HCT116 (cell line): ENCODE measurements at regions not wholly inside any gene's neighbourhood (a gene's known extent, or its start where the extent isn't known, plus 50 kb on each side); places are given as distances from the start of the nearest gene placed in this dataset.

Experiments used
- ATAC-seq: fragments of 200-7000 bp; cut with Tn5 transposase; 2 replicates; pipeline ENCODE4 v1.9.1; 2020; ENCODE audit warnings: mild to moderate bottlenecking, moderate library complexity
- BruUV-seq: library from RNA; stranded (reverse); fragments of 400-500 nt; replicated peaks from 2 replicates; lab custom pipeline; 2021; lab: Mats Ljungman, UMichigan
- CTCF ChIA-PET: fragments of 300-600 bp; sonication (Branson Sonifier 250); formaldehyde crosslinking; loops from one replicate; lab custom pipeline; 2021; ENCODE audit warnings: antibody characterized with exemption; lab: Charles Lee
- POLR2A ChIA-PET: fragments of 300-600, 350-600 bp; sonication (Branson Sonifier 250); formaldehyde crosslinking; loops from one replicate; lab custom pipeline; 2021; ENCODE audit warnings: antibody characterized with exemption; lab: Charles Lee
- RAD21 ChIA-PET, 2 experiments: fragments of 300-600 bp; sonication (Branson Sonifier 250); formaldehyde crosslinking; loops; one replicate each; lab custom pipeline; 2023; ENCODE audit warnings: low total read pairs in 2 of 2; ENCODE audit not compliant: uncharacterized antibody in 2 of 2, unreplicated experiment in 2 of 2, low non-redundant PET in 1 of 2; lab: Charles Lee
- DNase-seq: peaks from one replicate; pipeline ENCODE4 v3.0.0-alpha.2; 2010; ENCODE audit warnings: low read depth, low spot score
- H2AFZ ChIP-seq: fragments of 200-600 bp; shearing (Covaris generic), sonication (generic); 2 replicates; pipeline ENCODE4 v1.6.1; 2017; ENCODE audit warnings: low read depth, mixed run types, mixed read lengths, antibody characterized with exemption, low read length; ENCODE audit not compliant: poor library complexity, severe bottlenecking
- H3K27ac ChIP-seq: 2 replicates; pipeline ENCODE4 v1.5.1; 2012; ENCODE audit warnings: low read depth, low read length
- H3K27me3 ChIP-seq: fragments of 200-600 bp; sonication (generic); 2 replicates; pipeline ENCODE4 v1.6.1; 2016; ENCODE audit warnings: mixed run types, low read length, mixed read lengths; ENCODE audit not compliant: insufficient read depth
- H3K36me3 ChIP-seq, 2 experiments: fragments of 200-500 bp in 1 of 2; fragments of 200-600 bp in 1 of 2; sonication (Bioruptor generic) in 1 of 2; sonication (generic) in 1 of 2; 2 replicates each; pipeline versions ENCODE4 v1.5.1 to v1.6.1; 2014 to 2016; ENCODE audit warnings: low read length in 2 of 2, inconsistent platforms in 1 of 2, mixed read lengths in 1 of 2, mixed run types in 1 of 2; ENCODE audit not compliant: insufficient read depth in 2 of 2, control insufficient read depth in 1 of 2
- H3K4me1 ChIP-seq, 2 experiments: fragments of 200-600 bp in 1 of 2; sonication (generic) in 1 of 2; 2 replicates each; pipeline versions ENCODE4 v1.5.1 to v1.6.1; 2012 to 2017; ENCODE audit warnings: low read length in 2 of 2, inconsistent platforms in 1 of 2, mild to moderate bottlenecking in 1 of 2, mixed read lengths in 1 of 2, mixed run types in 1 of 2, moderate library complexity in 1 of 2; ENCODE audit not compliant: insufficient read depth in 2 of 2, control insufficient read depth in 1 of 2
- H3K4me2 ChIP-seq: fragments of 200-600 bp; sonication (generic); 2 replicates; pipeline ENCODE4 v1.6.1; 2017; ENCODE audit warnings: mixed run types, low read length, mixed read lengths
- H3K4me3 ChIP-seq, 2 experiments: fragments of 200-600 bp in 1 of 2; sonication (generic) in 1 of 2; replicated peaks in 1 of 2; 2 replicates each; pipeline ENCODE4 v1.5.1; 2011 to 2016; ENCODE audit warnings: low read length in 2 of 2, control low read depth in 1 of 2, low read depth in 1 of 2, mild to moderate bottlenecking in 1 of 2, mixed read lengths in 1 of 2, mixed run types in 1 of 2
- H3K79me2 ChIP-seq: fragments of 200-600 bp; sonication (generic); 2 replicates; pipeline ENCODE4 v1.6.1; 2017; ENCODE audit warnings: mild to moderate bottlenecking, mixed run types, low read length, moderate library complexity, mixed read lengths; ENCODE audit not compliant: insufficient read depth
- H3K9ac ChIP-seq: fragments of 200-600 bp; sonication (generic); 2 replicates; pipeline ENCODE4 v1.6.1; 2016; ENCODE audit warnings: low read length, mixed read lengths
- H3K9me2 ChIP-seq: fragments of 200-600 bp; sonication (generic), shearing (Covaris generic); 2 replicates; pipeline ENCODE4 v1.6.1; 2017; ENCODE audit warnings: mixed run types, mild to moderate bottlenecking, moderate library complexity; ENCODE audit not compliant: insufficient read depth
- H3K9me3 ChIP-seq, 2 experiments: fragments of 200-500 bp in 1 of 2; fragments of 200-600 bp in 1 of 2; sonication (Bioruptor generic) in 1 of 2; sonication (generic) in 1 of 2; 2 replicates each; pipeline ENCODE4 v1.6.1; 2014 to 2017; ENCODE audit warnings: low read length in 2 of 2, mixed read lengths in 2 of 2, inconsistent platforms in 1 of 2, low read depth in 1 of 2, mild to moderate bottlenecking in 1 of 2, mixed run types in 1 of 2, moderate library complexity in 1 of 2; ENCODE audit not compliant: control insufficient read depth in 1 of 2, insufficient read depth in 1 of 2
- H4K20me1 ChIP-seq: fragments of 200-600 bp; sonication (generic), shearing (Covaris generic); 2 replicates; pipeline ENCODE4 v1.6.1; 2017; ENCODE audit warnings: mixed run types, mild to moderate bottlenecking, moderate library complexity; ENCODE audit not compliant: insufficient read depth
- CBX3 ChIP-seq: IDR thresholded peaks from 2 replicates; pipeline ENCODE4 v1.6.1; 2012; ENCODE audit warnings: low read depth
- CEBPB ChIP-seq: IDR thresholded peaks from 2 replicates; pipeline ENCODE4 v1.6.1; 2012; ENCODE audit warnings: low read depth
- EGR1 ChIP-seq: IDR thresholded peaks from 2 replicates; pipeline ENCODE4 v1.6.1; 2012; ENCODE audit warnings: low read depth
- EZH2 ChIP-seq: fragments of 200-600 bp; sonication (generic); IDR thresholded peaks from 2 replicates; pipeline ENCODE4 v1.6.1; 2017; ENCODE audit warnings: antibody characterized with exemption, mixed run types
- EZH2phosphoT487 ChIP-seq: fragments of 200-600 bp; IDR thresholded peaks from 2 replicates; pipeline ENCODE4 v1.6.1; 2018; ENCODE audit warnings: antibody characterized with exemption, borderline replicate concordance
- JUND ChIP-seq: IDR thresholded peaks from 2 replicates; pipeline ENCODE4 v1.6.1; 2012
- RAD21 ChIP-seq: IDR thresholded peaks from 2 replicates; pipeline ENCODE4 v1.6.1; 2012; ENCODE audit warnings: low read depth, mild to moderate bottlenecking
- SIN3A ChIP-seq: IDR thresholded peaks from 2 replicates; pipeline ENCODE4 v1.6.1; 2012; ENCODE audit warnings: low read depth
- SRF ChIP-seq: IDR thresholded peaks from 2 replicates; pipeline ENCODE4 v1.6.1; 2012; ENCODE audit warnings: low read depth
- YY1 ChIP-seq: IDR thresholded peaks from 2 replicates; pipeline ENCODE4 v1.6.1; 2011; ENCODE audit warnings: low read length, low read depth, moderate library complexity, mild to moderate bottlenecking; ENCODE audit not compliant: insufficient replicate concordance; ENCODE audit errors: extremely low read depth
- ZFX ChIP-seq: fragments of 450-650 bp; IDR thresholded peaks from 2 replicates; pipeline ENCODE4 v1.6.1; 2017
- ZNF274 ChIP-seq: fragments of 200-500 bp; sonication (Bioruptor generic); IDR thresholded peaks from 2 replicates; pipeline ENCODE4 v1.6.1; 2014; ENCODE audit warnings: mild to moderate bottlenecking, low read depth, low read length, inconsistent platforms
- intact Hi-C: fragments of 100-400 bp; cut with micrococcal nuclease; formaldehyde crosslinking; loops from 2 replicates; pipeline ENCODE4 v1.10.0; 2022
- TF ChIP-seq, protein P1 (sequence below), 3 experiments: fragments of 200-600 bp in 1 of 3; sonication (generic) in 1 of 3; IDR thresholded peaks in 2 of 3; conservative IDR thresholded peaks in 1 of 3; 2 replicates each; pipeline ENCODE4 v1.5.1; 2012 to 2017; ENCODE audit warnings: low read depth in 2 of 3, low read length in 2 of 3, antibody characterized with exemption in 1 of 3, borderline replicate concordance in 1 of 3, control low read depth in 1 of 3, mild to moderate bottlenecking in 1 of 3, mixed read lengths in 1 of 3, mixed run types in 1 of 3, moderate library complexity in 1 of 3; ENCODE audit not compliant: insufficient read depth in 1 of 3
- TF ChIP-seq, protein P2 (sequence below): IDR thresholded peaks from 2 replicates; pipeline ENCODE4 v1.6.1; 2012

DNA sequence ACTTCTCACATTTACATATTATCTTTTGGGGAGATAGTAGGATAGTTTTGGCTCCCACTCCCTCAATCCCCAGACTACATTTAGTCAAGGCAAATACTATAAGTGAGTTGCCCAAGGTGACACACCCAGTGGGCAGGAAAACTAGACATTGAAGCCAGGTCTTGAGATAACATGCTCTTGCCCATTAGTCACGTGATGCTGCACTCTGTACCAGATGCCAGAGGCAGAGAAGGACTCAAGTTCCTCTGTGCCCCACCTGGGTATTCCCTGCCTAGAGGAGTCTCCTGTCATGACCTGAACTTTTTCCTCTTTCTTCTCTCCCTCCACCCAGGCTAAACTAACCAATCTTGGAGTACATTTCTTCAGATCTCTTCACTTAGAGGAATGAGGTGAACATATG, 484.9 kb downstream of the BUD13 start:
- TF ChIP-seq CEBPB (no peak), YY1 (no peak), ZNF274 (no peak)
- TF ChIP-seq, protein P1, sequence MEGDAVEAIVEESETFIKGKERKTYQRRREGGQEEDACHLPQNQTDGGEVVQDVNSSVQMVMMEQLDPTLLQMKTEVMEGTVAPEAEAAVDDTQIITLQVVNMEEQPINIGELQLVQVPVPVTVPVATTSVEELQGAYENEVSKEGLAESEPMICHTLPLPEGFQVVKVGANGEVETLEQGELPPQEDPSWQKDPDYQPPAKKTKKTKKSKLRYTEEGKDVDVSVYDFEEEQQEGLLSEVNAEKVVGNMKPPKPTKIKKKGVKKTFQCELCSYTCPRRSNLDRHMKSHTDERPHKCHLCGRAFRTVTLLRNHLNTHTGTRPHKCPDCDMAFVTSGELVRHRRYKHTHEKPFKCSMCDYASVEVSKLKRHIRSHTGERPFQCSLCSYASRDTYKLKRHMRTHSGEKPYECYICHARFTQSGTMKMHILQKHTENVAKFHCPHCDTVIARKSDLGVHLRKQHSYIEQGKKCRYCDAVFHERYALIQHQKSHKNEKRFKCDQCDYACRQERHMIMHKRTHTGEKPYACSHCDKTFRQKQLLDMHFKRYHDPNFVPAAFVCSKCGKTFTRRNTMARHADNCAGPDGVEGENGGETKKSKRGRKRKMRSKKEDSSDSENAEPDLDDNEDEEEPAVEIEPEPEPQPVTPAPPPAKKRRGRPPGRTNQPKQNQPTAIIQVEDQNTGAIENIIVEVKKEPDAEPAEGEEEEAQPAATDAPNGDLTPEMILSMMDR (IDR thresholded peaks at IDR 0.05 in 2 of 3, conservative IDR thresholded peaks at IDR 0.05 in 1 of 3; ENCODE audit: borderline replicate concordance in 1 of 3, insufficient read depth in 1 of 3, low read depth in 2 of 3, low read length in 2 of 3): no peak
- no peak overlapping the region for H3K27ac ChIP-seq
- H3K9ac ChIP-seq: no peak overlapping the region
- no peaks in the 10 kb centered on the region for H3K9me2 ChIP-seq
- no peak overlapping the region for H2AFZ ChIP-seq
- H3K27me3 ChIP-seq: peaks cover 4% of the 10 kb centered on the region; the same call in 1 of the 2 replicates
- H3K79me2 ChIP-seq: no peaks in the 10 kb centered on the region
- POLR2A ChIA-PET: no interaction called here
- DNase-seq (no peak), ATAC-seq (no peak)
- H3K36me3 ChIP-seq: no peaks in the 10 kb centered on the region
- H3K4me1 ChIP-seq: no peaks in the 10 kb centered on the region
- H3K9me3 ChIP-seq: no peaks in the 10 kb centered on the region
- intact Hi-C loops: no loop called here
- H3K4me3 ChIP-seq: no peak overlapping the region
- no peaks in the 10 kb centered on the region for H4K20me1 ChIP-seq
- BruUV-seq: no TSS peak
- RAD21 ChIA-PET: no interaction called here
- H3K4me2 ChIP-seq: no peak overlapping the region
- CTCF ChIA-PET: no interaction called here

DNA sequence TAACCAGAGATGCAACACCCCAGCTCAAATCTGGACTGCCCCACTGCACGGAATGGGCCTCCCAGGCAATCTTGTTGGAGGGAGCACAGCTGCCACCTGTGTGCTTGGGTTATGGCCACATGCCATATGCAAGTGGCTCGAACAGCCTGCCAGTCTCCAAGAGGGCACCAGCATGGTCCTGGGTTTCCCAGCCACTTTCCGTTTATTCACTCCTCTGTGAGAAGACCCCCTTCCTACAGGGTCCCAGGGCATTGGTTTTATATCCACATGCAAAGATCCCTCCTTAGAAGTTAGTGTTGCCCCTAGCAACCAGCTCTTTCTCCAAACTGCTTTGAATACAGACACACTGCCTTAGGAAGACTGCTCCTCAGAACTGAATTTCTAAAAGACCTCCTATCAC, 487.8 kb downstream of the BUD13 start:
- no peaks in the 10 kb centered on the region for H3K36me3 ChIP-seq
- H3K9me3 ChIP-seq: no peaks in the 10 kb centered on the region
- DNase-seq: no peak
- peaks cover 4% of the 10 kb centered on the region; the same call in 1 of the 2 replicates for H3K27me3 ChIP-seq
- no peak overlapping the region for H3K4me3 ChIP-seq
- intact Hi-C loops: no loop called here
- ChIA-PET RAD21 (no interaction called here), POLR2A (no interaction called here), CTCF (no interaction called here)
- ATAC-seq: no peak
- no peak for TF ChIP-seq EZH2phosphoT487
- TF ChIP-seq EGR1: no peak
- no peak for TF ChIP-seq ZFX
- TF ChIP-seq CBX3: no peak
- no peak for TF ChIP-seq EZH2
- no peak for TF ChIP-seq SIN3A
- TF ChIP-seq, protein P2, sequence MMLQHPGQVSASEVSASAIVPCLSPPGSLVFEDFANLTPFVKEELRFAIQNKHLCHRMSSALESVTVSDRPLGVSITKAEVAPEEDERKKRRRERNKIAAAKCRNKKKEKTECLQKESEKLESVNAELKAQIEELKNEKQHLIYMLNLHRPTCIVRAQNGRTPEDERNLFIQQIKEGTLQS: no peak
- TF ChIP-seq SRF: no peak
- no peak for TF ChIP-seq RAD21
- TF ChIP-seq JUND: no peak
- no peak for TF ChIP-seq YY1
- no peaks in the 10 kb centered on the region for H3K79me2 ChIP-seq
- H3K4me1 ChIP-seq: no peaks in the 10 kb centered on the region
- H4K20me1 ChIP-seq: no peaks in the 10 kb centered on the region
- BruUV-seq: no TSS peak
- no peak overlapping the region for H3K27ac ChIP-seq
- H3K9ac ChIP-seq: no peak overlapping the region
- no peak overlapping the region for H2AFZ ChIP-seq
- H3K4me2 ChIP-seq: no peak overlapping the region
- no peaks in the 10 kb centered on the region for H3K9me2 ChIP-seq
